H1 (cell line): ENCODE measurements at regions not wholly inside any gene's neighbourhood (a gene's known extent, or its start where the extent isn't known, plus 50 kb on each side); places are given as distances from the start of the nearest gene placed in this dataset.

Experiments
- CTCF ChIA-PET: fragments of 300-600 bp; sonication (Branson Sonifier 250); formaldehyde crosslinking; loops from one replicate; lab custom pipeline; 2021; ENCODE audit not compliant: partially characterized antibody; lab: Charles Lee
- POLR2A ChIA-PET: fragments of 300-600 bp; sonication (Branson Sonifier 250); formaldehyde crosslinking; loops from one replicate; lab custom pipeline; 2021; ENCODE audit warnings: inconsistent platforms; ENCODE audit not compliant: partially characterized antibody; lab: Charles Lee
- DNase-seq, 2 experiments: peaks; one replicate each; pipeline versions ENCODE4 v3.0.0 to v3.0.0-alpha.2; 2010 to 2022; ENCODE audit warnings: low spot score in 2 of 2, low read depth in 1 of 2, mixed read lengths in 1 of 2
- FAIRE-seq: peaks from 2 replicates; lab custom pipeline; 2011; peaks lifted over from hg19 to GRCh38; lab: Jason Lieb, UNC
- H2AFZ ChIP-seq: 2 replicates; pipeline ENCODE4 v1.8.1; 2012; ENCODE audit warnings: low read length, inconsistent platforms
- H2AK5ac ChIP-seq: 2 replicates; pipeline ENCODE4 v1.6.1; 2013; ENCODE audit warnings: low read depth, low read length
- H2BK120ac ChIP-seq: replicated peaks from 2 replicates; pipeline ENCODE3; 2013; ENCODE audit warnings: low read depth, low read length, inconsistent platforms
- H2BK12ac ChIP-seq: 2 replicates; pipeline ENCODE4 v1.6.1; 2013; ENCODE audit warnings: low read depth, low read length
- H2BK15ac ChIP-seq: 2 replicates; pipeline ENCODE4 v1.6.1; 2013; ENCODE audit warnings: low read length
- H2BK20ac ChIP-seq: 2 replicates; pipeline ENCODE4 v1.6.1; 2013; ENCODE audit warnings: low read length
- H2BK5ac ChIP-seq: 2 replicates; pipeline ENCODE4 v1.6.1; 2013; ENCODE audit warnings: low read depth, low read length
- H3K14ac ChIP-seq: 2 replicates; pipeline ENCODE4 v1.6.1; 2013; ENCODE audit warnings: inconsistent platforms; ENCODE audit not compliant: insufficient read length
- H3K18ac ChIP-seq: 2 replicates; pipeline ENCODE4 v1.6.1; 2013; ENCODE audit warnings: low read length; ENCODE audit errors: extremely low read depth
- H3K23ac ChIP-seq: 2 replicates; pipeline ENCODE4 v1.6.1; 2013; ENCODE audit warnings: inconsistent platforms; ENCODE audit not compliant: insufficient read length
- H3K23me2 ChIP-seq: 2 replicates; pipeline ENCODE4 v1.6.1; 2013; ENCODE audit warnings: low read depth, low read length
- H3K27ac ChIP-seq: 2 replicates; pipeline ENCODE4 v1.6.1; 2011; ENCODE audit warnings: low read depth, low read length, inconsistent platforms
- H3K27me3 ChIP-seq, 4 experiments: replicated peaks in 1 of 4; 1 replicate in 1 of 4; 2 replicates in 3 of 4; pipeline versions ENCODE4 v1.6.1 to v1.8.1; 2011 to 2013; ENCODE audit warnings: low read length in 3 of 4, mild to moderate bottlenecking in 3 of 4, inconsistent platforms in 2 of 4, mixed read lengths in 2 of 4, moderate library complexity in 1 of 4; ENCODE audit not compliant: control insufficient read depth in 3 of 4, insufficient read depth in 3 of 4; ENCODE audit errors: extremely low read depth in 1 of 4
- H3K36me3 ChIP-seq, 4 experiments: 2 replicates each; pipeline versions ENCODE4 v1.6.1 to v1.8.1; 2011 to 2013; ENCODE audit warnings: mild to moderate bottlenecking in 4 of 4, low read length in 3 of 4, moderate library complexity in 2 of 4, control low read depth in 1 of 4, inconsistent platforms in 1 of 4; ENCODE audit not compliant: insufficient read depth in 4 of 4, control insufficient read depth in 2 of 4
- H3K4ac ChIP-seq: replicated peaks from 2 replicates; pipeline ENCODE3; 2013; ENCODE audit warnings: low read length, low read depth, mixed read lengths, inconsistent platforms; ENCODE audit not compliant: insufficient read length
- H3K4me1 ChIP-seq, 4 experiments: replicated peaks in 1 of 4; 1 replicate in 1 of 4; 2 replicates in 3 of 4; pipeline versions ENCODE4 v1.6.1 to v1.8.1; 2011 to 2013; ENCODE audit warnings: low read length in 3 of 4, inconsistent platforms in 2 of 4, mixed read lengths in 1 of 4; ENCODE audit not compliant: insufficient read depth in 4 of 4, control insufficient read depth in 3 of 4
- H3K4me2 ChIP-seq, 2 experiments: 2 replicates each; pipeline versions ENCODE4 v1.6.1 to v1.8.1; 2011 to 2013; ENCODE audit warnings: low read depth in 2 of 2, low read length in 2 of 2, control low read depth in 1 of 2, inconsistent platforms in 1 of 2, mild to moderate bottlenecking in 1 of 2; ENCODE audit not compliant: insufficient read depth in 1 of 2
- H3K4me3 ChIP-seq, 4 experiments: fragments of 200-600, 300-600 bp in 1 of 4; sonication (generic), shearing (Covaris generic), sonication (Bioruptor Twin) in 1 of 4; 2 replicates each; pipeline versions ENCODE4 v1.5.1 to v1.8.1; 2011 to 2016; ENCODE audit warnings: low read length in 4 of 4, low read depth in 3 of 4, control low read depth in 2 of 4, inconsistent platforms in 2 of 4, mild to moderate bottlenecking in 2 of 4, mixed read lengths in 1 of 4, moderate library complexity in 1 of 4; ENCODE audit not compliant: insufficient read depth in 2 of 4; ENCODE audit errors: extremely low read depth in 1 of 4
- H3K56ac ChIP-seq: replicated peaks from 2 replicates; pipeline ENCODE3; 2013; ENCODE audit warnings: low read depth, mild to moderate bottlenecking, mixed read lengths, low read length, inconsistent platforms; ENCODE audit not compliant: insufficient read length
- H3K79me1 ChIP-seq: 2 replicates; pipeline ENCODE4 v1.6.1; 2013; ENCODE audit warnings: low read depth, low read length, control low read depth
- H3K79me2 ChIP-seq, 2 experiments: 2 replicates each; pipeline versions ENCODE4 v1.6.1 to v1.8.1; 2012 to 2013; ENCODE audit warnings: low read length in 2 of 2, mild to moderate bottlenecking in 2 of 2, inconsistent platforms in 1 of 2; ENCODE audit not compliant: insufficient read depth in 2 of 2, control insufficient read depth in 1 of 2
- H3K9ac ChIP-seq, 4 experiments: replicated peaks in 1 of 4; 1 replicate in 1 of 4; 2 replicates in 3 of 4; pipeline versions ENCODE4 v1.6.1 to v1.8.1; 2011 to 2013; ENCODE audit warnings: low read depth in 3 of 4, low read length in 3 of 4, control low read depth in 2 of 4, mild to moderate bottlenecking in 2 of 4, moderate library complexity in 2 of 4, inconsistent platforms in 1 of 4; ENCODE audit errors: extremely low read depth in 1 of 4
- H3K9me3 ChIP-seq, 2 experiments: 2 replicates each; pipeline versions ENCODE4 v1.6.1 to v1.8.1; 2012 to 2013; ENCODE audit warnings: mild to moderate bottlenecking in 2 of 2, moderate library complexity in 2 of 2, control low read depth in 1 of 2, inconsistent platforms in 1 of 2, low read depth in 1 of 2, low read length in 1 of 2, mixed read lengths in 1 of 2; ENCODE audit not compliant: insufficient read depth in 2 of 2
- H4K20me1 ChIP-seq, 2 experiments: replicated peaks in 1 of 2; 2 replicates each; pipeline versions ENCODE3 to v1.8.1; 2011 to 2013; ENCODE audit warnings: inconsistent platforms in 2 of 2, low read length in 2 of 2, mild to moderate bottlenecking in 1 of 2; ENCODE audit not compliant: insufficient read depth in 2 of 2, control insufficient read depth in 1 of 2
- H4K5ac ChIP-seq: 2 replicates; pipeline ENCODE4 v1.6.1; 2013; ENCODE audit warnings: low read length, low read depth, mixed read lengths, inconsistent platforms; ENCODE audit not compliant: insufficient read length
- H4K8ac ChIP-seq: 2 replicates; pipeline ENCODE4 v1.8.0; 2013; ENCODE audit warnings: mild to moderate bottlenecking, moderate library complexity, low read length, inconsistent platforms; ENCODE audit not compliant: insufficient read depth; ENCODE audit errors: extremely low read depth
- H4K91ac ChIP-seq: replicated peaks from 2 replicates; pipeline ENCODE3; 2013; ENCODE audit warnings: low read length, mixed read lengths, inconsistent platforms; ENCODE audit not compliant: insufficient read length
- ASH2L ChIP-seq: fragments of 200-600, 300-600 bp; sonication (generic); IDR thresholded peaks from one replicate; pipeline ENCODE4 v1.7.1; 2017; ENCODE audit warnings: low read length
- CBX5 ChIP-seq: fragments of 300-800, 300-1000 bp; sonication (generic); IDR thresholded peaks from 2 replicates; pipeline ENCODE4 v1.7.1; 2016; ENCODE audit warnings: antibody characterized with exemption, low read length, low read depth
- CEBPB ChIP-seq: IDR thresholded peaks from 2 replicates; pipeline ENCODE4 v1.6.1; 2012; ENCODE audit warnings: low read depth, low read length
- EGR1 ChIP-seq: IDR thresholded peaks from 2 replicates; pipeline ENCODE4 v1.6.1; 2011; ENCODE audit warnings: low read depth, low read length, borderline replicate concordance
- FOSL1 ChIP-seq: IDR thresholded peaks from 2 replicates; pipeline ENCODE4 v1.6.1; 2011; ENCODE audit warnings: mild to moderate bottlenecking, low read depth, low read length, moderate library complexity; ENCODE audit not compliant: insufficient read depth
- JUN ChIP-seq: IDR thresholded peaks from 2 replicates; pipeline ENCODE4 v1.6.1; 2011; ENCODE audit warnings: low read depth, mild to moderate bottlenecking, improper control_type of control experiment, low read length
- KDM1A ChIP-seq: fragments of 200-600, 300-600 bp; sonication (generic); IDR thresholded peaks from 2 replicates; pipeline ENCODE4 v1.7.1; 2016; ENCODE audit warnings: mild to moderate bottlenecking, low read length, borderline replicate concordance
- KDM4A ChIP-seq: IDR thresholded peaks from one replicate; pipeline ENCODE4 v1.7.1; 2012; ENCODE audit warnings: low read depth, mild to moderate bottlenecking, moderate library complexity, low read length, inconsistent platforms; ENCODE audit not compliant: severe bottlenecking
- MAFK ChIP-seq: IDR thresholded peaks from 2 replicates; pipeline ENCODE4 v1.6.1; 2012; ENCODE audit warnings: low read depth, mild to moderate bottlenecking, improper control_type of control experiment, low read length
- SP4 ChIP-seq: IDR thresholded peaks from 2 replicates; pipeline ENCODE4 v1.6.1; 2012; ENCODE audit warnings: low read length, inconsistent platforms
- TBP ChIP-seq: IDR thresholded peaks from 2 replicates; pipeline ENCODE4 v1.6.1; 2011; ENCODE audit warnings: low read depth, low read length, improper control_type of control experiment
- TCF12 ChIP-seq: IDR thresholded peaks from 2 replicates; pipeline ENCODE4 v1.6.1; 2011; ENCODE audit warnings: low read depth, mild to moderate bottlenecking, low read length
- WGBS, 2 experiments: shearing (Covaris generic) in 1 of 2; methylation state at CpG; one replicate each; pipeline versions ENCODE4 v1.1.6 to v1.1.7; 2013 to 2015; ENCODE audit warnings: low lambda C conversion rate in 2 of 2, mixed read lengths in 2 of 2, inconsistent platforms in 1 of 2, low coverage in 1 of 2, missing lambda C conversion rate in 1 of 2; ENCODE audit not compliant: insufficient replicate concordance in 2 of 2, insufficient coverage in 1 of 2, insufficient read length in 1 of 2; ENCODE audit errors: extremely low coverage in 1 of 2, missing lambda C conversion rate in 1 of 2; 5-methylcytosine and 5-hydroxymethylcytosine counted together
- TF ChIP-seq, protein P1 (sequence below): IDR thresholded peaks from 2 replicates; pipeline ENCODE4 v1.6.1; 2012; ENCODE audit warnings: low read length, inconsistent platforms

DNA sequence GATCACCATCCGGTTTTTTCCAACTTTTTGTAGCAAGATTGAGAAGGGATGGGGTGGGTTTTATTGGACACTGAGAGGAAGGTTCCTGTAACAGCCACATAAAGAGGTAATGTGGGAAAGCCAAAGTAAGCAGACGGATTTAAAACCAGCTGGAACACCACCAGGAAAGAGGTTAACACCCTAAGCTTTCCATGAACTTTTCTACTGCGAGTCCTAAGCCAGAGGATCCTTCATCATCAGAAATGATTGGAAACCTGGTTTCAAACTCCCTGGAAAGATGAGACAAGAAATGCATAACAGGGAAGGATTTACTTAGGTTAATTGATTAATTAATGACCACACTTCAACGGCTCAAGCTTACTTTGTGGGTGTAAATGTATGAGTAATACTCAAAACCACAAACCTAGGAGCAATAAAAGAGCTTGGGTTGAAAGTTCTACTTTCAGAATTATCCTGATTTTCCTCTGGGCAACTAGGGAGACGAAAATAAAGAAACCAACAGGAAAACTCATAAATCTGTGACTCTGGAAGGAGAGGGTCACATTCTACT is 91.5 kb downstream of the COX18 start:
- H3K18ac ChIP-seq = no peak overlapping the region
- no peak overlapping the region for H3K4me2 ChIP-seq
- ChIA-PET POLR2A (no interaction called here), CTCF (interaction anchor here (0.7 to 1.3 kb wide), 2 partner anchors 27 to 213 kb away, joined by 3 to 4 read pairs; no protein-coding TSS in a partner anchor)
- no peaks in the 10 kb centered on the region for H3K79me1 ChIP-seq
- H3K79me2 ChIP-seq = no peaks in the 10 kb centered on the region
- H2BK120ac ChIP-seq = no peak overlapping the region
- no peak overlapping the region for H4K8ac ChIP-seq
- DNase-seq (no peak), FAIRE-seq (no peak)
- H3K9ac ChIP-seq = no peak overlapping the region
- H4K20me1 ChIP-seq = no peaks in the 10 kb centered on the region
- no peak overlapping the region for H2BK15ac ChIP-seq
- no peak overlapping the region for H3K23ac ChIP-seq
- H3K9me3 ChIP-seq = no peaks in the 10 kb centered on the region
- no peak overlapping the region for H2AK5ac ChIP-seq
- H3K14ac ChIP-seq = no peak overlapping the region
- no peak overlapping the region for H3K27ac ChIP-seq
- no peak overlapping the region for H3K4ac ChIP-seq
- H4K91ac ChIP-seq = no peak overlapping the region
- no peak overlapping the region for H2BK20ac ChIP-seq
- no peak overlapping the region for H2BK5ac ChIP-seq
- no peak overlapping the region for H3K56ac ChIP-seq
- H2BK12ac ChIP-seq = no peak overlapping the region
- WGBS, 2 experiments = 85% methylated on average over 5 of the region's 5 CpGs; no CpG with 5 or more reads in 1 of the 2 experiments
- no peaks in the 10 kb centered on the region for H3K4me1 ChIP-seq
- H3K23me2 ChIP-seq = no peaks in the 10 kb centered on the region
- no peak overlapping the region for H2AFZ ChIP-seq
- H3K4me3 ChIP-seq = no peak overlapping the region
- H3K36me3 ChIP-seq = no peaks in the 10 kb centered on the region; a peak in 1 of 8 replicates
- H4K5ac ChIP-seq = no peak overlapping the region
- peaks cover 0 to 1% (median 0%) of the 10 kb centered on the region in 4 experiments; a peak in 2 of 7 replicates for H3K27me3 ChIP-seq
- no peak for TF ChIP-seq TBP
- no peak for TF ChIP-seq MAFK
- no peak for TF ChIP-seq FOSL1
- TF ChIP-seq TCF12 = no peak
- no peak for TF ChIP-seq CBX5
- TF ChIP-seq KDM4A = no peak
- no peak for TF ChIP-seq ASH2L
- no peak for TF ChIP-seq JUN
- TF ChIP-seq CEBPB = no peak
- no peak for TF ChIP-seq EGR1
- TF ChIP-seq KDM1A = no peak
- TF ChIP-seq, protein P1, sequence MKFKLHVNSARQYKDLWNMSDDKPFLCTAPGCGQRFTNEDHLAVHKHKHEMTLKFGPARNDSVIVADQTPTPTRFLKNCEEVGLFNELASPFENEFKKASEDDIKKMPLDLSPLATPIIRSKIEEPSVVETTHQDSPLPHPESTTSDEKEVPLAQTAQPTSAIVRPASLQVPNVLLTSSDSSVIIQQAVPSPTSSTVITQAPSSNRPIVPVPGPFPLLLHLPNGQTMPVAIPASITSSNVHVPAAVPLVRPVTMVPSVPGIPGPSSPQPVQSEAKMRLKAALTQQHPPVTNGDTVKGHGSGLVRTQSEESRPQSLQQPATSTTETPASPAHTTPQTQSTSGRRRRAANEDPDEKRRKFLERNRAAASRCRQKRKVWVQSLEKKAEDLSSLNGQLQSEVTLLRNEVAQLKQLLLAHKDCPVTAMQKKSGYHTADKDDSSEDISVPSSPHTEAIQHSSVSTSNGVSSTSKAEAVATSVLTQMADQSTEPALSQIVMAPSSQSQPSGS = no peak
- TF ChIP-seq SP4 = no peak
